H1 (cell line): ENCODE measurements at regions not wholly inside any gene's neighbourhood (a gene's known extent, or its start where the extent isn't known, plus 50 kb on each side); places are given as distances from the start of the nearest gene placed in this dataset.
A peak's percentile ranks its signal among the peaks of the same experiment; 100 is the strongest.

Experiments used
- CTCF ChIA-PET: fragments of 300-600 bp; sonication (Branson Sonifier 250); formaldehyde crosslinking; loops from one replicate; lab custom pipeline; 2021; ENCODE audit not compliant: partially characterized antibody; lab: Charles Lee
- POLR2A ChIA-PET: fragments of 300-600 bp; sonication (Branson Sonifier 250); formaldehyde crosslinking; loops from one replicate; lab custom pipeline; 2021; ENCODE audit warnings: inconsistent platforms; ENCODE audit not compliant: partially characterized antibody; lab: Charles Lee
- DNase-seq, 2 experiments: peaks; one replicate each; pipeline versions ENCODE4 v3.0.0 to v3.0.0-alpha.2; 2010 to 2022; ENCODE audit warnings: low spot score in 2 of 2, low read depth in 1 of 2, mixed read lengths in 1 of 2
- FAIRE-seq: peaks from 2 replicates; lab custom pipeline; 2011; peaks lifted over from hg19 to GRCh38; lab: Jason Lieb, UNC
- H2AFZ ChIP-seq: 2 replicates; pipeline ENCODE4 v1.8.1; 2012; ENCODE audit warnings: low read length, inconsistent platforms
- H2AK5ac ChIP-seq: 2 replicates; pipeline ENCODE4 v1.6.1; 2013; ENCODE audit warnings: low read depth, low read length
- H2BK120ac ChIP-seq: replicated peaks from 2 replicates; pipeline ENCODE3; 2013; ENCODE audit warnings: low read depth, low read length, inconsistent platforms
- H2BK12ac ChIP-seq: 2 replicates; pipeline ENCODE4 v1.6.1; 2013; ENCODE audit warnings: low read depth, low read length
- H2BK15ac ChIP-seq: 2 replicates; pipeline ENCODE4 v1.6.1; 2013; ENCODE audit warnings: low read length
- H2BK20ac ChIP-seq: 2 replicates; pipeline ENCODE4 v1.6.1; 2013; ENCODE audit warnings: low read length
- H2BK5ac ChIP-seq: 2 replicates; pipeline ENCODE4 v1.6.1; 2013; ENCODE audit warnings: low read depth, low read length
- H3K14ac ChIP-seq: 2 replicates; pipeline ENCODE4 v1.6.1; 2013; ENCODE audit warnings: inconsistent platforms; ENCODE audit not compliant: insufficient read length
- H3K18ac ChIP-seq: 2 replicates; pipeline ENCODE4 v1.6.1; 2013; ENCODE audit warnings: low read length; ENCODE audit errors: extremely low read depth
- H3K23ac ChIP-seq: 2 replicates; pipeline ENCODE4 v1.6.1; 2013; ENCODE audit warnings: inconsistent platforms; ENCODE audit not compliant: insufficient read length
- H3K23me2 ChIP-seq: 2 replicates; pipeline ENCODE4 v1.6.1; 2013; ENCODE audit warnings: low read depth, low read length
- H3K27ac ChIP-seq: 2 replicates; pipeline ENCODE4 v1.6.1; 2011; ENCODE audit warnings: low read depth, low read length, inconsistent platforms
- H3K27me3 ChIP-seq, 4 experiments: replicated peaks in 1 of 4; 1 replicate in 1 of 4; 2 replicates in 3 of 4; pipeline versions ENCODE4 v1.6.1 to v1.8.1; 2011 to 2013; ENCODE audit warnings: low read length in 3 of 4, mild to moderate bottlenecking in 3 of 4, inconsistent platforms in 2 of 4, mixed read lengths in 2 of 4, moderate library complexity in 1 of 4; ENCODE audit not compliant: control insufficient read depth in 3 of 4, insufficient read depth in 3 of 4; ENCODE audit errors: extremely low read depth in 1 of 4
- H3K36me3 ChIP-seq, 4 experiments: 2 replicates each; pipeline versions ENCODE4 v1.6.1 to v1.8.1; 2011 to 2013; ENCODE audit warnings: mild to moderate bottlenecking in 4 of 4, low read length in 3 of 4, moderate library complexity in 2 of 4, control low read depth in 1 of 4, inconsistent platforms in 1 of 4; ENCODE audit not compliant: insufficient read depth in 4 of 4, control insufficient read depth in 2 of 4
- H3K4ac ChIP-seq: replicated peaks from 2 replicates; pipeline ENCODE3; 2013; ENCODE audit warnings: low read length, low read depth, mixed read lengths, inconsistent platforms; ENCODE audit not compliant: insufficient read length
- H3K4me1 ChIP-seq, 4 experiments: replicated peaks in 1 of 4; 1 replicate in 1 of 4; 2 replicates in 3 of 4; pipeline versions ENCODE4 v1.6.1 to v1.8.1; 2011 to 2013; ENCODE audit warnings: low read length in 3 of 4, inconsistent platforms in 2 of 4, mixed read lengths in 1 of 4; ENCODE audit not compliant: insufficient read depth in 4 of 4, control insufficient read depth in 3 of 4
- H3K4me2 ChIP-seq, 2 experiments: 2 replicates each; pipeline versions ENCODE4 v1.6.1 to v1.8.1; 2011 to 2013; ENCODE audit warnings: low read depth in 2 of 2, low read length in 2 of 2, control low read depth in 1 of 2, inconsistent platforms in 1 of 2, mild to moderate bottlenecking in 1 of 2; ENCODE audit not compliant: insufficient read depth in 1 of 2
- H3K4me3 ChIP-seq, 4 experiments: fragments of 200-600, 300-600 bp in 1 of 4; sonication (generic), shearing (Covaris generic), sonication (Bioruptor Twin) in 1 of 4; 2 replicates each; pipeline versions ENCODE4 v1.5.1 to v1.8.1; 2011 to 2016; ENCODE audit warnings: low read length in 4 of 4, low read depth in 3 of 4, control low read depth in 2 of 4, inconsistent platforms in 2 of 4, mild to moderate bottlenecking in 2 of 4, mixed read lengths in 1 of 4, moderate library complexity in 1 of 4; ENCODE audit not compliant: insufficient read depth in 2 of 4; ENCODE audit errors: extremely low read depth in 1 of 4
- H3K56ac ChIP-seq: replicated peaks from 2 replicates; pipeline ENCODE3; 2013; ENCODE audit warnings: low read depth, mild to moderate bottlenecking, mixed read lengths, low read length, inconsistent platforms; ENCODE audit not compliant: insufficient read length
- H3K79me1 ChIP-seq: 2 replicates; pipeline ENCODE4 v1.6.1; 2013; ENCODE audit warnings: low read depth, low read length, control low read depth
- H3K79me2 ChIP-seq, 2 experiments: 2 replicates each; pipeline versions ENCODE4 v1.6.1 to v1.8.1; 2012 to 2013; ENCODE audit warnings: low read length in 2 of 2, mild to moderate bottlenecking in 2 of 2, inconsistent platforms in 1 of 2; ENCODE audit not compliant: insufficient read depth in 2 of 2, control insufficient read depth in 1 of 2
- H3K9ac ChIP-seq, 4 experiments: replicated peaks in 1 of 4; 1 replicate in 1 of 4; 2 replicates in 3 of 4; pipeline versions ENCODE4 v1.6.1 to v1.8.1; 2011 to 2013; ENCODE audit warnings: low read depth in 3 of 4, low read length in 3 of 4, control low read depth in 2 of 4, mild to moderate bottlenecking in 2 of 4, moderate library complexity in 2 of 4, inconsistent platforms in 1 of 4; ENCODE audit errors: extremely low read depth in 1 of 4
- H3K9me3 ChIP-seq, 2 experiments: 2 replicates each; pipeline versions ENCODE4 v1.6.1 to v1.8.1; 2012 to 2013; ENCODE audit warnings: mild to moderate bottlenecking in 2 of 2, moderate library complexity in 2 of 2, control low read depth in 1 of 2, inconsistent platforms in 1 of 2, low read depth in 1 of 2, low read length in 1 of 2, mixed read lengths in 1 of 2; ENCODE audit not compliant: insufficient read depth in 2 of 2
- H4K20me1 ChIP-seq, 2 experiments: replicated peaks in 1 of 2; 2 replicates each; pipeline versions ENCODE3 to v1.8.1; 2011 to 2013; ENCODE audit warnings: inconsistent platforms in 2 of 2, low read length in 2 of 2, mild to moderate bottlenecking in 1 of 2; ENCODE audit not compliant: insufficient read depth in 2 of 2, control insufficient read depth in 1 of 2
- H4K5ac ChIP-seq: 2 replicates; pipeline ENCODE4 v1.6.1; 2013; ENCODE audit warnings: low read length, low read depth, mixed read lengths, inconsistent platforms; ENCODE audit not compliant: insufficient read length
- H4K8ac ChIP-seq: 2 replicates; pipeline ENCODE4 v1.8.0; 2013; ENCODE audit warnings: mild to moderate bottlenecking, moderate library complexity, low read length, inconsistent platforms; ENCODE audit not compliant: insufficient read depth; ENCODE audit errors: extremely low read depth
- H4K91ac ChIP-seq: replicated peaks from 2 replicates; pipeline ENCODE3; 2013; ENCODE audit warnings: low read length, mixed read lengths, inconsistent platforms; ENCODE audit not compliant: insufficient read length
- CEBPB ChIP-seq: IDR thresholded peaks from 2 replicates; pipeline ENCODE4 v1.6.1; 2012; ENCODE audit warnings: low read depth, low read length
- CHD2 ChIP-seq: IDR thresholded peaks from 2 replicates; pipeline ENCODE4 v1.6.1; 2012; ENCODE audit warnings: low read length, improper control_type of control experiment
- GTF2F1 ChIP-seq: IDR thresholded peaks from 2 replicates; pipeline ENCODE4 v1.6.1; 2012; ENCODE audit warnings: low read depth, low read length, improper control_type of control experiment, borderline replicate concordance
- JUND ChIP-seq: IDR thresholded peaks from 2 replicates; pipeline ENCODE4 v1.6.1; 2011; ENCODE audit warnings: mild to moderate bottlenecking, improper control_type of control experiment, low read length
- MAFK ChIP-seq: IDR thresholded peaks from 2 replicates; pipeline ENCODE4 v1.6.1; 2012; ENCODE audit warnings: low read depth, mild to moderate bottlenecking, improper control_type of control experiment, low read length
- NANOG ChIP-seq: IDR thresholded peaks from 2 replicates; pipeline ENCODE4 v1.6.1; 2011; ENCODE audit warnings: low read length, low read depth, mild to moderate bottlenecking, inconsistent platforms; ENCODE audit not compliant: insufficient read depth, poor library complexity, severe bottlenecking
- NRF1 ChIP-seq: IDR thresholded peaks from 2 replicates; pipeline ENCODE4 v1.6.1; 2011; ENCODE audit warnings: mild to moderate bottlenecking, low read depth, low read length, improper control_type of control experiment
- RAD21 ChIP-seq, 2 experiments: IDR thresholded peaks in 1 of 2; conservative IDR thresholded peaks in 1 of 2; 2 replicates each; pipeline ENCODE4 v1.6.1; 2011; ENCODE audit warnings: low read depth in 2 of 2, low read length in 2 of 2, improper control_type of control experiment in 1 of 2, inconsistent platforms in 1 of 2, mild to moderate bottlenecking in 1 of 2, moderate library complexity in 1 of 2
- RBBP5 ChIP-seq: IDR thresholded peaks from 2 replicates; pipeline ENCODE4 v1.7.1; 2012; ENCODE audit warnings: low read depth, mild to moderate bottlenecking, inconsistent platforms, low read length, moderate library complexity, borderline replicate concordance
- RNF2 ChIP-seq: fragments of 200-900, 300-1000 bp; sonication (generic); IDR thresholded peaks from 2 replicates; pipeline ENCODE4 v1.7.1; 2016; ENCODE audit warnings: borderline replicate concordance, low read depth, mild to moderate bottlenecking, antibody characterized with exemption, low read length; ENCODE audit not compliant: poor library complexity, severe bottlenecking; ENCODE audit errors: missing control alignments
- RXRA ChIP-seq: IDR thresholded peaks from 2 replicates; pipeline ENCODE4 v1.6.1; 2011; ENCODE audit warnings: low read depth, mild to moderate bottlenecking, low read length, moderate library complexity; ENCODE audit not compliant: insufficient read depth
- SIRT6 ChIP-seq: IDR thresholded peaks from one replicate; pipeline ENCODE4 v1.7.1; 2012; ENCODE audit warnings: low read length, inconsistent platforms
- TAF1 ChIP-seq: IDR thresholded peaks from 2 replicates; pipeline ENCODE4 v1.6.1; 2011; ENCODE audit warnings: mild to moderate bottlenecking, low read depth, low read length
- TCF12 ChIP-seq: IDR thresholded peaks from 2 replicates; pipeline ENCODE4 v1.6.1; 2011; ENCODE audit warnings: low read depth, mild to moderate bottlenecking, low read length
- TEAD4 ChIP-seq: IDR thresholded peaks from 2 replicates; pipeline ENCODE4 v1.6.1; 2012; ENCODE audit warnings: low read depth, low read length, inconsistent platforms, mixed read lengths
- ZNF274 ChIP-seq: IDR thresholded peaks from 2 replicates; pipeline ENCODE4 v1.7.0; 2012; ENCODE audit warnings: low read length, borderline replicate concordance; ENCODE audit errors: extremely low read depth
- WGBS, 2 experiments: shearing (Covaris generic) in 1 of 2; methylation state at CpG; one replicate each; pipeline versions ENCODE4 v1.1.6 to v1.1.7; 2013 to 2015; ENCODE audit warnings: low lambda C conversion rate in 2 of 2, mixed read lengths in 2 of 2, inconsistent platforms in 1 of 2, low coverage in 1 of 2, missing lambda C conversion rate in 1 of 2; ENCODE audit not compliant: insufficient replicate concordance in 2 of 2, insufficient coverage in 1 of 2, insufficient read length in 1 of 2; ENCODE audit errors: extremely low coverage in 1 of 2, missing lambda C conversion rate in 1 of 2; 5-methylcytosine and 5-hydroxymethylcytosine counted together

- no peak overlapping the region for H3K4me3 ChIP-seq
- H3K36me3 ChIP-seq, result no peaks in the 10 kb centered on the region
- no peak overlapping the region for H3K14ac ChIP-seq
- H2AFZ ChIP-seq, result no peak overlapping the region
- H3K79me1 ChIP-seq, result no peaks in the 10 kb centered on the region
- no peak overlapping the region for H2BK20ac ChIP-seq
- no peaks in the 10 kb centered on the region for H4K20me1 ChIP-seq
- H3K9me3 ChIP-seq, result no peaks in the 10 kb centered on the region
- H3K23ac ChIP-seq, result no peak overlapping the region
- H3K4me1 ChIP-seq, result no peaks in the 10 kb centered on the region
- no peaks in the 10 kb centered on the region for H3K79me2 ChIP-seq
- no peak overlapping the region for H4K5ac ChIP-seq
- FAIRE-seq (peak; percentile 69), DNase-seq (no peak)
- H2BK12ac ChIP-seq, result no peak overlapping the region
- no peak overlapping the region for H3K18ac ChIP-seq
- H2BK120ac ChIP-seq, result no peak overlapping the region
- H4K91ac ChIP-seq, result no peak overlapping the region
- no peaks in the 10 kb centered on the region for H3K27me3 ChIP-seq
- ChIA-PET POLR2A (no interaction called here), CTCF (no interaction called here)
- H2BK5ac ChIP-seq, result no peak overlapping the region
- H2BK15ac ChIP-seq, result no peak overlapping the region
- H4K8ac ChIP-seq, result no peak overlapping the region
- H3K23me2 ChIP-seq, result no peaks in the 10 kb centered on the region
- no peak overlapping the region for H3K27ac ChIP-seq
- WGBS, 2 experiments, result 88% methylated on average over 2 of the region's 2 CpGs; no CpG with 5 or more reads in 1 of the 2 experiments
- H3K9ac ChIP-seq, result no peak overlapping the region
- H2AK5ac ChIP-seq, result no peak overlapping the region
- H3K4ac ChIP-seq, result no peak overlapping the region
- H3K4me2 ChIP-seq, result no peak overlapping the region
- H3K56ac ChIP-seq, result no peak overlapping the region
- TF ChIP-seq JUND, result no peak
- no peak for TF ChIP-seq TEAD4
- TF ChIP-seq CEBPB, result no peak
- no peak for TF ChIP-seq NRF1
- TF ChIP-seq RAD21 (IDR thresholded peaks at IDR 0.05 in 1 of 2, conservative IDR thresholded peaks at IDR 0.05 in 1 of 2; ENCODE audit: low read depth in 2 of 2, low read length in 2 of 2), result no peak
- TF ChIP-seq TAF1, result no peak
- no peak for TF ChIP-seq NANOG
- TF ChIP-seq RNF2, result no peak
- no peak for TF ChIP-seq MAFK
- TF ChIP-seq RBBP5, result no peak
- TF ChIP-seq CHD2, result no peak
- no peak for TF ChIP-seq SIRT6
- TF ChIP-seq TCF12, result no peak
- TF ChIP-seq ZNF274, result no peak
- TF ChIP-seq GTF2F1, result no peak
- TF ChIP-seq RXRA, result no peak
Measured at GRCh38 chrX:20623448-20623847, 356.7 kb upstream of the RPS6KA3 start.
